OCI-LY7 (cell line): ENCODE measurements at regions not wholly inside any gene's neighbourhood (a gene's known extent, or its start where the extent isn't known, plus 50 kb on each side); places are given as distances from the start of the nearest gene placed in this dataset.

ENCODE experiments used
- BruUV-seq: library from RNA; stranded (reverse); fragments of 400-500 nt; replicated peaks from 2 replicates; lab custom pipeline; 2021; lab: Mats Ljungman, UMichigan
- CTCF ChIA-PET: fragments of 300-600 bp; sonication (Branson Sonifier 250); formaldehyde crosslinking; loops from one replicate; lab custom pipeline; 2022; ENCODE audit warnings: antibody characterized with exemption; ENCODE audit not compliant: unreplicated experiment; lab: Charles Lee
- POLR2A ChIA-PET: fragments of 300-600 bp; sonication (Branson Sonifier 250); formaldehyde crosslinking; loops from one replicate; lab custom pipeline; 2022; ENCODE audit warnings: antibody characterized with exemption; lab: Charles Lee
- DNase-seq: peaks from one replicate; pipeline ENCODE4 v3.0.0-alpha.2; 2015; ENCODE audit warnings: low spot score
- H2AFZ ChIP-seq: fragments of 200-600 bp; sonication (generic), shearing (Covaris generic); 2 replicates; pipeline ENCODE4 v1.6.1; 2014; ENCODE audit warnings: mild to moderate bottlenecking, antibody characterized with exemption, low read length, moderate library complexity
- H3K27ac ChIP-seq: fragments of 200-600 bp; sonication (generic); 2 replicates; pipeline ENCODE4 v1.5.1; 2014; ENCODE audit warnings: mixed run types, low read depth, mild to moderate bottlenecking, moderate library complexity, low read length, inconsistent platforms; ENCODE audit not compliant: poor library complexity, severe bottlenecking
- H3K36me3 ChIP-seq: fragments of 200-600 bp; sonication (generic); 2 replicates; pipeline ENCODE4 v1.6.1; 2014; ENCODE audit warnings: mild to moderate bottlenecking, antibody characterized with exemption, low read length, moderate library complexity, mixed read lengths; ENCODE audit not compliant: insufficient read depth
- H3K4me1 ChIP-seq: fragments of 200-600 bp; sonication (generic); 2 replicates; pipeline ENCODE4 v1.5.1; 2014; ENCODE audit warnings: mild to moderate bottlenecking, low read length; ENCODE audit not compliant: insufficient read depth, poor library complexity, severe bottlenecking
- H3K4me2 ChIP-seq: fragments of 200-600 bp; sonication (generic); 2 replicates; pipeline ENCODE4 v1.6.1; 2014; ENCODE audit warnings: mild to moderate bottlenecking, low read length
- H3K4me3 ChIP-seq: fragments of 200-600 bp; sonication (generic); 2 replicates; pipeline ENCODE4 v1.5.1; 2014; ENCODE audit warnings: mild to moderate bottlenecking, low read depth, low read length; ENCODE audit not compliant: poor library complexity, severe bottlenecking
- H3K79me2 ChIP-seq: fragments of 200-600 bp; sonication (generic); 2 replicates; pipeline ENCODE4 v1.6.1; 2016; ENCODE audit warnings: low read depth, mild to moderate bottlenecking, low read length, moderate library complexity, mixed read lengths; ENCODE audit not compliant: insufficient read depth
- H3K9me2 ChIP-seq: fragments of 200-600 bp; sonication (generic); 2 replicates; pipeline ENCODE4 v1.6.1; 2016; ENCODE audit warnings: mild to moderate bottlenecking, low read length, mixed read lengths; ENCODE audit not compliant: insufficient read depth
- H3K9me3 ChIP-seq: fragments of 200-600 bp; sonication (generic); 2 replicates; pipeline ENCODE4 v1.6.1; 2014; ENCODE audit warnings: mild to moderate bottlenecking, mixed run types, low read length, mixed read lengths
- H4K20me1 ChIP-seq: fragments of 200-600 bp; sonication (generic); 2 replicates; pipeline ENCODE4 v1.6.1; 2014; ENCODE audit warnings: mild to moderate bottlenecking, antibody characterized with exemption, low read length, moderate library complexity, mixed read lengths; ENCODE audit not compliant: insufficient read depth
- CTCF ChIP-seq: fragments of 200-600 bp; sonication (generic); conservative IDR thresholded peaks from 2 replicates; pipeline ENCODE4 v1.5.1; 2014; ENCODE audit warnings: mild to moderate bottlenecking, antibody characterized with exemption, low read length, moderate library complexity, mixed read lengths
- EZH2phosphoT487 ChIP-seq: fragments of 200-600 bp; sonication (generic); IDR thresholded peaks from 2 replicates; pipeline ENCODE4 v1.6.1; 2018; ENCODE audit warnings: low read depth, borderline replicate concordance, mild to moderate bottlenecking, mixed run types, antibody characterized with exemption, low read length, moderate library complexity, mixed read lengths
- intact Hi-C: fragments of 100-400 bp; cut with micrococcal nuclease; formaldehyde crosslinking; loops from one replicate; pipeline ENCODE4 v1.10.0; 2022; ENCODE audit not compliant: unreplicated experiment

- POLR2A ChIA-PET = no interaction called here
- CTCF ChIA-PET = no interaction called here
- Histone ChIP-seq H3K9me2 (no peaks in the 10 kb centered on the region), H3K9me3 (no peaks in the 10 kb centered on the region), H2AFZ (no peak overlapping the region), H3K79me2 (no peaks in the 10 kb centered on the region), H3K27ac (no peak overlapping the region), H4K20me1 (no peaks in the 10 kb centered on the region), H3K36me3 (no peaks in the 10 kb centered on the region), H3K4me1 (peaks cover 7% of the 10 kb centered on the region), H3K4me2 (no peak overlapping the region), H3K4me3 (no peak overlapping the region)
- TF ChIP-seq EZH2phosphoT487 (no peak), CTCF (no peak)
- DNase-seq = no peak
- no TSS peak for BruUV-seq
- intact Hi-C loops = loop anchor here (10.0 kb wide), 1 partner anchor 189 kb away; no protein-coding TSS in a partner anchor
These were observed 161.7 kb upstream of the HES1 start for GRCh38 chr3:193974191-193974652.

DNA sequence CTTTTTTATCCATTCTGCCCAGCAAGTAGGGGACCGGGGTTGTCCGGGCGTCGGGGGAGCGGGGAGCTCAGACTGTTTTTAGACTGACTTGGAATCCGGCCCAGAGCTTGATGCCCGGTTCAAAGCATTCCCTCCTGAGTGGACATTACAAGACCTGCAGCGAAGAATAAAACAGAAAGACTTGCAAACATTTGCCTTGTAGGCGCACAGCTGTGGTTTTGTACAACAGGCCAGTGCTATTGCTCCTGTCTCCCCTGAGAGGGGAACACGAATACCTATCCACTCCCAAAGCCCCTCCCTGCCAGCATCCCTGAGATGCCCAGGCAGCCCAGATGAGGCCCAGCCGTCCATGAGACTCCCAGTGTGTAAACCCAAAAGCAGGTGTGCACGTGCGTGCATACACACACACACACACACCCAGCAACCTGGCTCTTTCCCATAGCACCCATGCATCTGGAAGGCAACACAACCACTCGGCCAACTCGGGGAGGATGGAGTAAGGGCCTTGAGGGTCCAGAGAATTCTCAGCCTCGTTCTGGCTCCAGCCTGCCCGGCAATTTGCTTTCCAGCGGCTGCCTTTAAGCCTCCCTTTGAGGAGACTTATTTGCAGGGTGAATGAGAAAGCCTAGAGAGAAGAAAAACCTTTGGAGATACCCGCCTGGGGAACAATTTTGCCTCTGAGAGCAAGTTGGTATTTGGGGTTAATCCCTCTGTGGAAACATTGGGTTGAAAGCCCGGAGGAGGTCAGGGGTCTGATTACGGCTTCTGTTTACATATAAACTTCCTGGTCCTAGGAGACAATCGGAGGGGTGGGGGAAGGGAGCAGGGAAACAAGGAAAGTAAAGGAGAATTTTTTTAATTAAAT is 161.0 kb upstream of the HES1 start:
- ChIA-PET CTCF (no interaction called here), POLR2A (no interaction called here)
- no peaks in the 10 kb centered on the region for H3K36me3 ChIP-seq
- H3K9me3 ChIP-seq = no peaks in the 10 kb centered on the region
- no peak for DNase-seq
- H3K79me2 ChIP-seq = no peaks in the 10 kb centered on the region
- intact Hi-C loops = loop anchor here (10.0 kb wide), 1 partner anchor 190 kb away; no protein-coding TSS in a partner anchor
- H3K27ac ChIP-seq = no peak overlapping the region
- H3K4me3 ChIP-seq = no peak overlapping the region
- no peaks in the 10 kb centered on the region for H4K20me1 ChIP-seq
- peaks cover 7% of the 10 kb centered on the region for H3K4me1 ChIP-seq
- H3K9me2 ChIP-seq = no peaks in the 10 kb centered on the region
- TF ChIP-seq EZH2phosphoT487 = no peak
- TF ChIP-seq CTCF = no peak
- H2AFZ ChIP-seq = no peak overlapping the region
- H3K4me2 ChIP-seq = no peak overlapping the region
- no TSS peak for BruUV-seq

- H3K9me3 ChIP-seq = no peaks in the 10 kb centered on the region
- ChIA-PET CTCF (no interaction called here), POLR2A (interaction anchor here (0.6 kb wide), 1 partner anchor 200 kb away, joined by 3 read pairs; no protein-coding TSS in a partner anchor)
- H3K4me1 ChIP-seq = no peaks in the 10 kb centered on the region
- H3K79me2 ChIP-seq = no peaks in the 10 kb centered on the region
- DNase-seq = no peak
- H4K20me1 ChIP-seq = no peaks in the 10 kb centered on the region
- no peak overlapping the region for H3K4me3 ChIP-seq
- no TSS peak for BruUV-seq
- TF ChIP-seq EZH2phosphoT487 (no peak), CTCF (no peak)
- no peaks in the 10 kb centered on the region for H3K36me3 ChIP-seq
- no peak overlapping the region for H2AFZ ChIP-seq
- H3K27ac ChIP-seq = no peak overlapping the region
- H3K9me2 ChIP-seq = no peaks in the 10 kb centered on the region
- intact Hi-C loops = loop anchor here (10.0 kb wide), 1 partner anchor 193 kb away; no protein-coding TSS in a partner anchor
- H3K4me2 ChIP-seq = no peak overlapping the region
These were observed 158.3 kb upstream of the HES1 start for GRCh38 chr3:193977622-193978021.
